ENCODE measurements at regions not wholly inside any gene's neighbourhood (a gene's known extent, or its start where the extent isn't known, plus 50 kb on each side); places are given as distances from the start of the nearest gene placed in this dataset.

- TF ChIP-seq CTCF (IDR thresholded peaks at IDR 0.05) = no peak
- H3K36me3 ChIP-seq (ENCODE audit: control insufficient read depth, insufficient read depth, low read length) = no peaks in the 10 kb centered on the region
- peak overlapping the region; percentile 65 for H3K4me2 ChIP-seq (ENCODE audit: low read length)
- peak overlapping the region; percentile 96 for H3K27ac ChIP-seq
- no peaks in the 10 kb centered on the region for H3K9me3 ChIP-seq (ENCODE audit: control insufficient read depth, low read length)
- peak overlapping the region; percentile 45 for H2AFZ ChIP-seq
- H3K4me1 ChIP-seq = peaks cover 69% of the 10 kb centered on the region
- peak overlapping the region; percentile 32 for H3K4me3 ChIP-seq (ENCODE audit: low read depth, low read length)
- no peaks in the 10 kb centered on the region for H3K27me3 ChIP-seq (ENCODE audit: control insufficient read depth, insufficient read depth, low read length)
- no peaks in the 10 kb centered on the region for H3K79me2 ChIP-seq
- H3K9ac ChIP-seq = no peak overlapping the region
Observed at GRCh38 chr12:92543359-92543758, 159.4 kb upstream of the PLEKHG7 start.

- H3K27ac ChIP-seq = peak overlapping the region; percentile 96
- peak overlapping the region; percentile 33 for H3K4me2 ChIP-seq (ENCODE audit: low read length)
Observed at GRCh38 chr12:92541731-92542130, 161.1 kb upstream of the PLEKHG7 start.

GRCh38 chr12:92540782-92541423, 161.9 kb upstream of the PLEKHG7 start:
- Histone ChIP-seq H3K27ac (peak overlapping the region; percentile 43), H3K4me1 (peaks cover 51% of the 10 kb centered on the region), H3K4me3 (ENCODE audit: low read depth, low read length) (no peak overlapping the region), H3K36me3 (ENCODE audit: control insufficient read depth, insufficient read depth, low read length) (no peaks in the 10 kb centered on the region), H3K27me3 (ENCODE audit: control insufficient read depth, insufficient read depth, low read length) (no peaks in the 10 kb centered on the region), H3K9me3 (ENCODE audit: control insufficient read depth, low read length) (no peaks in the 10 kb centered on the region), H3K79me2 (no peaks in the 10 kb centered on the region), H2AFZ (peak overlapping the region; percentile 88), H3K4me2 (ENCODE audit: low read length) (peak overlapping the region; percentile 15), H3K9ac (no peak overlapping the region)
- no peak for TF ChIP-seq CTCF (IDR thresholded peaks at IDR 0.05)

More at GRCh38 chr12:92541731-92542130, 161.1 kb upstream of the PLEKHG7 start:
- Histone ChIP-seq H3K9ac (no peak overlapping the region), H3K79me2 (no peaks in the 10 kb centered on the region), H3K4me3 (ENCODE audit: low read depth, low read length) (no peak overlapping the region), H2AFZ (no peak overlapping the region), H3K9me3 (ENCODE audit: control insufficient read depth, low read length) (no peaks in the 10 kb centered on the region), H3K27me3 (ENCODE audit: control insufficient read depth, insufficient read depth, low read length) (no peaks in the 10 kb centered on the region), H3K4me1 (peaks cover 53% of the 10 kb centered on the region), H3K36me3 (ENCODE audit: control insufficient read depth, insufficient read depth, low read length) (no peaks in the 10 kb centered on the region)
- TF ChIP-seq CTCF (IDR thresholded peaks at IDR 0.05) = no peak

- Histone ChIP-seq H2AFZ (peak overlapping the region; percentile 88), H3K27me3 (ENCODE audit: control insufficient read depth, insufficient read depth, low read length) (no peaks in the 10 kb centered on the region), H3K79me2 (no peaks in the 10 kb centered on the region), H3K4me3 (ENCODE audit: low read depth, low read length) (no peak overlapping the region), H3K4me2 (ENCODE audit: low read length) (peak overlapping the region; percentile 24), H3K9me3 (ENCODE audit: control insufficient read depth, low read length) (no peaks in the 10 kb centered on the region), H3K27ac (peak overlapping the region; percentile 43), H3K4me1 (peaks cover 48% of the 10 kb centered on the region), H3K9ac (no peak overlapping the region), H3K36me3 (ENCODE audit: control insufficient read depth, insufficient read depth, low read length) (no peaks in the 10 kb centered on the region)
- TF ChIP-seq CTCF (IDR thresholded peaks at IDR 0.05) = peak; percentile 9
Observed at GRCh38 chr12:92539976-92540781, 162.6 kb upstream of the PLEKHG7 start.
